ENCODE measurements at regions not wholly inside any gene's neighbourhood (a gene's known extent, or its start where the extent isn't known, plus 50 kb on each side); places are given as distances from the start of the nearest gene placed in this dataset.
A peak's percentile ranks its signal among the peaks of the same experiment; 100 is the strongest.

- DNase-seq (ENCODE audit: low read depth), result no peak
Observed at GRCh38 chr7:17689361-17689902, 250.9 kb downstream of the SNX13 start.

GRCh38 chr7:17690030-17690429 is 250.3 kb downstream of the SNX13 start:
- peak; percentile 96 for DNase-seq (ENCODE audit: low read depth)

DNA sequence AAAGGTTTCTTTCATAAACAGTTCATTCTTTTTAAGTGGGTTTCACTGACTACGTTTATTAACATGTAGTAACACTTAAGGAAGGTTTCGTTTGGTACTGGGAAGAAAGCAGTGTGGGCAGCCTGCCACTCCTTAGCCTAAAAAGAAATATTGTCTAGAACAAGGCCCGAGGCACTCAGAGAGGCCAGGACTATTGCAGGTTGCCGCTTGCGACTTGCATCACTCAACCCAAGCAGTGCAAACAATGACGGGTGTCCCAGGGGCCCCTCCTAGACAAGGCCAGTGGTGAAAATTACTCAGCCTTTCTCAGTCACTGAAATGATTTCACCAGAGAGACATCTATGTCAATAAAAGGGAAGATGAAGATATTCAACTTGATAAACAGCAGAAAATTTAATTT is 243.9 kb downstream of the SNX13 start:
- DNase-seq (ENCODE audit: low read depth), result peak; percentile 67

GRCh38 chr7:17697128-17697881 is 243.0 kb downstream of the SNX13 start:
- no peak for DNase-seq (ENCODE audit: low read depth)

GRCh38 chr7:17699696-17700095 is 240.6 kb downstream of the SNX13 start:
- no peak for DNase-seq (ENCODE audit: low read depth)

DNA sequence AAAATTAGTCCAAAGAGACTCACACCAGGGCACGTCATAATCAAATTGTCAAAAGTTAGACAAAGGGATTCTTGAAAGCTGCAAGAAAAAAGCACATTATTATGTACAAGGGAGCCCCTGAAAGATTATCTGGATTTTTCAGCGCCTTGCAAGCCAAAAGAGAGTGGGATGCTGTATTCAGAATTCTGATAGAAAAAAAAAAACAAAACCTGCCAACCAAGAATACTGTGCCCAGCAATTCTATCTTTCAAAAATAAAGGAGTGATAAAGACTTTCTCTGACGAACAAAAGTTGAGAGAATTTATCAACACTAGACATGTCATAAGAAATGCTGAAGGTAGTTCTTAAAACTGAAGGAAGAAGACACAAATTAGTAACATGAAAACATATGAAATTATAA is 240.2 kb downstream of the SNX13 start:
- no peak for DNase-seq (ENCODE audit: low read depth)

DNA sequence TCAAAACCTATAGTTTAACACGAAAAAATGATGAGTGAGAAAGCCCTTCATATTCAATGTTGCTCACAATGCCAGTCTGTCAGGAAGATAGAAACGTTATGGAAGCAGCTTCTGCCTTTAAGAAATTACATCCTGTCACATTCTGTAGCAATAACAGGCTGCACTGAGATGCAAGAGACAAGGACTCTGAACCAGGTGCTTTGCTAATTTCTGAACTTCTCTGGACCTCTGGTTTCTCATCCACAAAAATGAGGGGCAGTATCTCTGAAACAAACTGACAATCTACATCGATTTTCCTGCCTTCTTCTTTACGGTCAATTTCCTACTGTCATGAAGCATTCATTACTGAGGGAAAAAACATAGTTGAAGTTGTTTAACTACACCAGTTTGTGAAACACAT is 234.0 kb downstream of the SNX13 start:
- DNase-seq (ENCODE audit: low read depth), result no peak

- DNase-seq (ENCODE audit: low read depth), result peak; percentile 74
Observed at GRCh38 chr7:17706734-17707133, 233.6 kb downstream of the SNX13 start.

DNA sequence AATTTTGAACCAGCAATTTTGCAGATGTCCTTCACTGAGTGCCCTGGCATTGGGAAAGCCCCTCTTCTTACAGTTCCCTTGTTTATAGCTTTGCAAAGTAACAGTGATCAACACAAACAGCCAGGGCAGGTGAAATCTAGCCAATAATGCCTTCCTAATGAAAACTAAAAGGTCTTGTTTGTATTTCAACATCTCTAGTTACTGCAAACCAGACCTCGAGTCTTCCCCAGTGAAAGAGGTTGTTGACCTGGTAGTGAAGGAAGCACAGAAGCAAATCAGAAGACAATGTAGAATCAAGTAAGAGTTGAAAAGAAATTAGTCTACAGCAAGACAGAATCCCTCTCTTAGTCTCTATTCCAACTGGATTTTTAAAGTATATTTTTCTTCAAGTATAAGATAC is 231.2 kb downstream of the SNX13 start:
- DNase-seq (ENCODE audit: low read depth), result no peak

DNA sequence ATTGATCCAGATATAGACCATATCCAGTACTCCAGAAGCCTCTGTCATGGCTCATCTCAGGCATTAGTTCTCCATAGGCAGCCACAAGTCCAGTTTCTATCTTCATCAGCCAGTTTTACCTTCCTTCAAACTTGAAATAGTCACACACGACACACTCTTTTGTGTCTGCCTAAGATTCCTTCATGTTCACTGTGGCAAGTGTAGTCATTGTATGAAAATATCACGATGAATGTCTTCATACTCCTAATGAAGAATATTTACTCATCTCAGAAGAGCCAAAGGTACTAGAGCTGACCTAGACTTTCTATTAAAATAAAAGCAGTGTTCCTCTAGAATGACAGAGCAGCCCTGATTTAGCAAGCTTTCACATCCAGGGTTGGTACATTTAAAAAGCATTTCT is 230.7 kb downstream of the SNX13 start:
- no peak for DNase-seq (ENCODE audit: low read depth)

DNA sequence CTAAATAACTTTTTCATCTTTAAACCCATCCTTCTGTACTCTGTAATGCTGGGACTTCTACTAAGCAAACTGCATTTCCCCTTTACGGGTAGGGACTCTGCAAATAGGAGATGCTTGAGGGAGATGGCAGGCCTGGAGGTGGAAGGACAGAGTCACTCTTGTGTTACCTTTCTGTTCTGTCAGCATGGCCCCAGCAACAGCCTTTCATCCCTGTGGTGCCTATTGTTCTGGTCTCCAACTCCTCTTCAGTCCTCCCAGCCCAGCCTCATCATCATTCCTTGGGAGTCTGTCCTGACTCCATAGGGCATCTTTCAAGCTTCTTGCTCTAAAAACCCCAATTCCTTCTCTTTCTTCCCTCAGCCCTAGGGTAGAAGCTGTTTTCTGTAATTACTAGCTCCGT is 230.0 kb downstream of the SNX13 start:
- DNase-seq (ENCODE audit: low read depth), result no peak

DNA sequence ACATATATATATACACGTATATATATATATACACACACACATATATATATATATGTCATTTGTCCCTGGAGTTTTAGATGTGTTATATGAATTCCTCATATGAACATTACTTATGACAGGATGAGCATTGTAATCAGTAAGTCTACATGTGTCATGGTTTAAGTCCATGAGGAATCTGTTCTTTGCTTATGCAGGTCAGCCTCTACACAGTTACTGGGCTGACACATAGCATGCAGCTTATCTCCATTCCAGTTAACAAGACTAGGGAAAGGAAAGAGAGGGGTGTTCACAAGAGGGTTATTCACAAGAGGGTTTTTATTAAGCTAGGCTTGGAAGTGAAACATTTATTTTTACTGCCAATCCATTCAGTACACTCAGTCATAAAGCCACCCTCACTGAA is 226.7 kb downstream of the SNX13 start:
- DNase-seq (ENCODE audit: low read depth), result no peak

GRCh38 chr7:17716816-17717215 is 223.5 kb downstream of the SNX13 start:
- no peak for DNase-seq (ENCODE audit: low read depth)

DNA sequence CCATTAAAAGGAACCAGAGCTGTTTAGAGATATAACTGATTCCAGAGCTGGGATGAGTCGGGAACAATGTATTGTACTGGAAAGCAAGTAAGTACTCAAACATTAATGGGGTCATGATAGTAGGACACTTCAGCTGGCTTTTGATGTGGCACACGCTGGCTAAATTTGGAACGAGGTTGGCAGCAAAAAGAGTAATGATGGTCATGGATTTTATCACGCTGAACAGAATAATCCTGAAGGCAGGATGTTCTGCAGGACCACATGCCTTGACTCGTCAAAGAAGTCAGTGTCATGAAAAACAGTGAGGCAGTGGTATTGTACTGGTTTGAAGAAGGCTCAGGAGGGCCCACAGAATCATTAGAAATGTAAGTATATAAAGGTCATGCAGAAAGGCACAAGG is 220.3 kb downstream of the SNX13 start:
- no peak for DNase-seq (ENCODE audit: low read depth)

- no peak for DNase-seq (ENCODE audit: low read depth)
Observed at GRCh38 chr7:17721736-17722285, 218.5 kb downstream of the SNX13 start.

DNA sequence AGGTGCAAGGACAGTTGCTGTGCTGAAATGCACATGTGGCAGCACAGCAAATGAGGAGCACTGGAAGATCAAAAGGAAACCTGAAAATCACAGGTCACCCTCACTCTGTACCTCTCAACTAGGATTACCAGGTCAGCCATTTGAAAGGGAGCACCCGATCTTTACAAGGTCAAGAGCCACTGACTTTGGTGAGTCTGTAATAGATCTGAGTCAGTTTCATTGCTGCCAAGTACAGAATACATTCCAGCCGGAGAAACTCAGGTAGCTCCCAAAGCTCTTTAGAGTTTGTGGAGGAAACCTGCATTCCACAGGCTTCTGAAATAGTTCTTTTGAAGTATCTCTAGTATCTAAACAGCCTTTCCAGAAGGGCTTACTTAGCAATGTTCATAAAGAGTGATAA is 217.5 kb downstream of the SNX13 start:
- DNase-seq (ENCODE audit: low read depth), result no peak

GRCh38 chr7:17725821-17726220 is 214.5 kb downstream of the SNX13 start:
- no peak for DNase-seq (ENCODE audit: low read depth)

DNA sequence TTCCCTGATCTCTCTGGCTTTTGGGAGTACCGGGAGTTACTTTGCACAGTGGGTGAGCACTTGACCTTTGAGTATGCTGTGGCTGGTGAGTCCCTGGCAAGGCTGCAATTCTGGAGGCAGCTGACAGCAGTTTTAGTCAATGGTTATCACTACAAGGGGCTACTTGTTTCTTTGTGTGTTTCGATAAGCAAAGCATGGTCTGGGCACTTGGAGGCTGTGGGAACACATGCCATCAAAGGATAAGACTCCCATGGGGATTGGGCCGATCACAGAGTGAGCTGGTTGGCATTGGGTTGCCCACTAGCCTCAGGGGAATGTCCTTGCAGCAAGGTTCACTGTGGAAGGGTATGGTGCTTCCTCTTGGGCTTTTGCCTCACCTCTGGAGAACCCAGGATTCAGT is 208.2 kb downstream of the SNX13 start:
- DNase-seq (ENCODE audit: low read depth), result no peak

Data from iris pigment epithelial cell (primary cell).